Suppressor macrophage (primary cell): ENCODE measurements at regions not wholly inside any gene's neighbourhood (a gene's known extent, or its start where the extent isn't known, plus 50 kb on each side); places are given as distances from the start of the nearest gene placed in this dataset.
A peak's percentile ranks its signal among the peaks of the same experiment; 100 is the strongest.
"Not testable (repeated sequence)": the region's sequence is repeated elsewhere in the genome, so short reads cannot be mapped to it uniquely, and the experiment has no call there.

Experiments used
- DNase-seq, 4 experiments: peaks; one replicate each; pipeline ENCODE4 v3.0.0-alpha.2; 2020 to 2022

DNA sequence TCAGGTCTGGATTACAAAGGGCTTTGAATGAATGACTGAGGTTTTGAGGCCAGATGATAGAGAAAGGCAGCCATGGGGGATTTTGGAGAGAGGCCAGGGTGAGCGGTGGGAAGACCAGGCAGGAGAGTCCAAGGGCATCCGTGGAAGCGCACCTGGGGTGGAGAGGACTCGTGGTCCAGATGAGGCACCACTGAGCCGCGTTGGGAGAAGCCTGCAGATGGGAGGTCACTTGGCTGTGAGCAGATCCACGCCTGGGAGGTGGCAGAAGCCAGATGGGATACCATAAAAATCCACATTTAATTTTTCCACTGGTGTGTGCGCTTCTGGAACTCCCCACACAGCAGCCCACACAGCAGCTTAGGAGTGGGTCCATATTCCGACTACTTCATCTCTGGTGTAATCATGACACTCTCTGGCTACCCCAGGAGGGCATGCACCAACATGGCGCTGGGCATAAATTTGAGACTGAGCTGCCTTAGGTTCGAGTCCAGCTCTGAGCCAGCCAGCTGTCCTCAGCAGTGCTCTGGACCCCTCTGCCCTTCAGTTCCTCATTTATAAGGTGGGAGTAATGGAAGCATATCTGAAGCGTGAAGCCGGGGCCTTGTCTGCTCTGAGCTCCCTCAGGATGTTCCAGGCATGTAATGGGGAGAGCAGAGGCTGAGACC, 90.2 kb upstream of the FAM20C start:
- no peak for DNase-seq

DNA sequence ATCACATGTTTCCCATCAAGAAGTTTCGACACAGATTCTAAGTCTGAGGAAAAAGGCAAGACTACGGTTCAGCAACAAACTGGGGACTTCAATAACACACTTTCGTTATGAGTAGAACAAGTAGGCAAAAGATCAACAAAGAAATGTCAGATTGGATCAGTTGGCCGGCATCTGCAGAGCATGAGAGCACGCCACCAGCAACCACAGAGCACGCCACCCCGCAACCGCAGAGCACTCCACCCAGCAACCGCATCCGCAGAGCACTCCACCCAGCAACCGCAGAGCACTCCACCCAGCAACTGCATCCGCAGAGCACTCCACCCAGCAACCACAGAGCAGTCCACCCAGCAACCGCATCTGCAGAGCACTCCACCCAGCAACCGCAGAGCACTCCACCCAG, 89.7 kb upstream of the FAM20C start:
- peak in 2 of 4 experiments; percentile 19 to 27 for DNase-seq

DNA sequence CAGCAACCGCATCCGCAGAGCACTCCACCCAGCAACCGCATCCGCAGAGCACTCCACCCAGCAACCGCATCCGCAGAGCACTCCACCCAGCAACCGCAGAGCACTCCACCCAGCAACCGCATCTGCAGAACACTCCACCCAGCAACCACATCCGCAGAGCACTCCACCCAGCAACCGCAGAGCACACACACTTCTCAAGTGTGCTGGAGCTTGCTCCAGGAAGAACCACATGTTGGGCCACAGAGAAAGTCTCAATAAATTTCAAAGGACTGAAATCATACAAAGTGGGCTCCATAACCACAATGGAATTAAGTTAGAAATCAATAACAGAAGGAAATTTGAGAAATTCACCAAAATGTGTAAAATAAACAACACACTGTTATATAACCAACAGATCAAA, 88.4 kb upstream of the FAM20C start:
- not testable (repeated sequence) for DNase-seq

DNA sequence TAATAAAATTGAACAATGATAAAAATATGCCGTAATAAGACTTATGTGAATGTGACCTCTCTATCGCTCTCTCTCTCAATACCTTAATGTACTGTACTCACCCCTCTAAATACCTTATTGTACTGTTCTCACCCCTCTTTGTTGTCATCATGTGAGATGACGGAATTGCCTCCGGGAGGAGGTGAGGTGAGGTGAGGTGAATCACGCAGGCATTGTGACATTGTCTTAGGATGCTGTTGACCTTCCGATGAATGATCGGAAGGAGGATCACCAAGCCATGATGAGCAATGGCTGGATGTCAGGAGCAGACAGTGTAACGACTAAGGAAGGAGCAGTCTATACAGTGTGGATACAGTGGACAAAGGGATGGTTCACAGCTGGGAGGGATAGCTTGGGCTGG, 87.4 kb upstream of the FAM20C start:
- no peak for DNase-seq

DNA sequence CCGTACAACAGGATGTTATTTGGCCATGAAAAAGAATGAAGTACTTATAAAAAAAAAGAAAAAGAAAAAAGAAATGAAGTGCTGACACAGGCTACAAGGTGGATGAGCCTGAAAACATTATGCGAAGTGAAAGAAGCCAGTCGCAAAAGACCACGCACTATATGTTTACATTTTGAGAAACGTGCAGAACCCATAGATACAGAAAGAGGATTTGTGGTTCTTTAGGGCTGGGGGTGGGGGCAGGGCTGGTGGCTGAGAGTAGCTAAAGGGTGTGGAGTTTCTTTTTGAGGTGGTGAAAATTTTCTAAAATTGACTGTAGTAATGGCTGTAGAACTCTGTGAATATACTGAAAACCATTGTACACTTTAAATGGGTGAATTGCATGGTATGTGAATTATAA, 86.0 kb upstream of the FAM20C start:
- no peak for DNase-seq

DNA sequence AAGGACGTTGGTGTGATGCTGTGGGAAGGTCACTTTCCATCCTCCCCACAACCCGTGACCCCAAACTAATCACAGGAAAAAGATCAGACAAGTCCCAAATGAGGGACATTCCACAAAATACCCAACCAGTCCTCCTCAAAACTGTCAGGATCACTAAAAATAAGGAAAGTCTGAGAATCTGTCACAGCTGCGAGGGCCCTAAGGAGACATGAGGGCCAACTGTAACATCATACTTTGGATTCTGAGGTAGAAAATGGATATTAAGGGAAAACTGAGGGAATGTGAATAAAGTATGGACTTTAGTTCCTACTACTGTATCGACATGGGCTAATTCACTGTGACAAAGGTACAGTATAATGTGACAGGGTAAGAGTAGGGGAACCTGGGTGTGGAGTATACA, 85.1 kb upstream of the FAM20C start:
- no peak for DNase-seq

DNA sequence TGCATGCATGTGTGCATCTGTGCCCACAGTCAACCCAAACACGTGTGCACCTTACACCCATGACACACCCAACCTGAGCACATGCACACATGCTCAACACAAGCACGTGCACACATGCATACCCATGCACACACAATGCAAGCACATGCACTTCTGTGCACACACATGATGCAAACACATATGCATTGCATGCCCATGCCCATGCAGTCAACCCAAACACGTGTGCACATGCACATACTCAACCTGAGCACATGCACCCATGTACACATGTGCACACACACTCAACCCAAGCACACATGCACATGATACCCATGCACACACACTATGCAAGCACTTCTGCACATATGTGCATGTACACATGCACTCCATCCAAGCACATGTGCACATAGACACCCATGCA, 84.5 kb upstream of the FAM20C start:
- DNase-seq: no peak

DNA sequence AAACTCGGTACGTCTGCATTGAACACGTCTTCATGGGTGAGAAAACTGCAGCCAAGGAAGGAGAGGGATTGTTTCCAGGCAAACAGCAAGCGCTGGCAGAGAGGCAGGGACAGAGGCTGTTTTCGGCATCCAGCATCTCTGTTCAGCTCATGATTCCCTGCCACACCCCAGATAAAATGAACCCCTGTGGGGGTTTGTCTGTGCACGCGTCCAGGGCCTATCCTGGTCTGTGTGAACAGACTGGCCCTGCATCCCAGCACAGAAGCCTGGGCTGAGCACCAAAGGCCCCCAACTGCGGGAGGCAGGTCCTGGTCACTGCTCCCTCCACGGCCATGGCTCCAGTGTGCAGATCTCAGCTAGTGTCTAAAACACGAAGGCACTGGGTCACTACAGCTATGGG, 83.3 kb upstream of the FAM20C start:
- no peak for DNase-seq

DNA sequence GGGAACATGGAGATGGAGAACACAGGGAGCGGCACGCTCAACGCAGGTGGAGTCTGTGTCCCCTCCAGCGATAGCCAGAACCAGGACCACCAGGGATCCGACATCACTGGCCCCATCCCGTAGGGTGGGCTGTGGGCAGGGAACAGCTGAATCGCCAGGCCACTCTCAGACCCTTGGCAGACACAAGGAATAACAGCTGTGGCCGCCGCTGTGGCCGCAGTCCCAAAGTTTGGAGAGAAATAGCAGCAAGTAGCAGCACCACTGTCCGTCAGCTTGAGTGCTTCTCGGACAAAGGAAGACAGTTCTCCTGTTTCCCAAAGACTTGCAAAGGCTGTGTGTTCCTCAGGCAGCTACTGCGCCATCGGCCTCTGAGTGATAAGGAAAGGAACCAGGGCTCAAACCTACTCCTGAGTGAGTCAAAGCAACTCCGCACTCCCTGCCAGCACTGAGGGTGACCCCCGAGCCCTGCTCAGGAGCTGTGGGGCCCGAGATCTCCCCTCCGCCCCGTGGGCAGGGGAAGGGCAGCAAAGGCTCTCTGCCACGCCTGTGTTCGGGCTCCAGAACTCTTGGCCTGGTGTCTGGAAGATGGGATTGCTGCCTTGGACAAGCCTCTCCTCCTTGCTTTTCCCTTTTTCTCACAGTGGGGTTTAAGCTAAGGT, 82.3 kb upstream of the FAM20C start:
- DNase-seq: no peak

DNA sequence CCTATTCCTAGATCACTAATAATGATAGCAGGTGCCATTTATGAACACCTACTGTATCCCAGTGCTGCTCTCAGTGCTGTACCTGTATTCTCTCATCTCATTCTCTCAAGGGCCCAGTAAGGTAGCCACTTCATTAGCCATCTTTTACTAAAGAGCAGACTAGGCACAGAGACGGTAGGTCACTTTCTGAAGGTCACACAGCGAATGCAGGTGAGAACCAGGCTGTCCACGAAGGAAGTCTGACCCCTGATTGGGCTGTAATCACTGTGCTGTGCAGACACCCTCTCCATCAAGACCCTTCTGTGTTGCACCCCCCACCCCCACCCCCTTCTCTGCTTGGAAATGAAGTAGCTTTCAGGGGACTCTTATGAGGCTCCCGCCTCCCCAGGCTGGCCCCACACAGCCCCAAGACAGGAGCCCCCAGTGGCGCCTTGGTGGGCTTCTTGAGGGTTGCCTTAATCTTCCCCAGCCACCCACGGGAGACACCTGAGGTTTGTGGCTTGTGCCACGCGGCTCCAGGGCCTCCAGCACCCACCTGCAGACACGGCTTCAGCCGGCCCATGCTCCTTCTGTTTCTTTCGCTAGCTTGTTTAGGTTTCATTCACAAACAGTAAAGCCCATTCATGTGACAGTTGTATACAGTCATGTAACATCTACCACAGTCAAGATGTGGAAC, 81.7 kb upstream of the FAM20C start:
- DNase-seq: no peak

DNA sequence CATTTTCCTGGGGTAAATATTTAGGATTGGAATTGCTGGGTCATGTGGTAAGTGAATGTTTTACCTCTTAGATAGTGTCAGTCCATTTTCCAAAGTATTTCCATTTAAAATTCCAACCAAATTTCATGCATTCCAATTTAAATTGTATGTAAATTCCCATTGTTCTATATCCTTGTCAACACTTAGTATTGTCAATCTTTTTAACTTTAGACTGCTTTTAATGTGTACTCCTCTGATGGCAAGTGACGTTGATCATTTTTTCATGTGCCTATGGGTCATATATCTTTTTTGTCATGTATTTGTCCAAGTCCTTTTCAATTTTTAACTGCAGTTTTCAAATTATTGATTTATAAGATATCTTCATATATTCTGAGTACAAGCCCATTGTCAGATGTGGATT, 80.8 kb upstream of the FAM20C start:
- no peak for DNase-seq

DNA sequence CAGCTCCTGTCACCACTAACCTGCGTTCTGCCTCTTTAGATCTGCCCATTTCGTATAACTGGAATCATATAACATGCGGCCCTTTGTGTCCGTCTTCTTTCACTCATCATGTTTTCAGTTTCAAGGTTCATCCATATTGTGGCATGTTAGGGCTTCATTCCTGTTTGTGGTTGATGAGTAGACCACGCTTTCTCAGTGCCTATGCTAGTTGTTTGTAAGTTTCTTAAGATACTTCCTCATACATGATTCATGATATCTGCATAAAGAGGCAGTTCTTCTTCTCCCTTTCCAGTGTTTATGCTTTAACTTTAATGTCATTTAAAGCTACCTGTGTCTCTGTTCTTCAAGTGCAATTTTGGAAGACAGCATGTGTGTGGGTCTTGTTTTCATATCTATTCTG, 79.5 kb upstream of the FAM20C start:
- DNase-seq: peak; percentile 62 to 89 (median 76)

DNA sequence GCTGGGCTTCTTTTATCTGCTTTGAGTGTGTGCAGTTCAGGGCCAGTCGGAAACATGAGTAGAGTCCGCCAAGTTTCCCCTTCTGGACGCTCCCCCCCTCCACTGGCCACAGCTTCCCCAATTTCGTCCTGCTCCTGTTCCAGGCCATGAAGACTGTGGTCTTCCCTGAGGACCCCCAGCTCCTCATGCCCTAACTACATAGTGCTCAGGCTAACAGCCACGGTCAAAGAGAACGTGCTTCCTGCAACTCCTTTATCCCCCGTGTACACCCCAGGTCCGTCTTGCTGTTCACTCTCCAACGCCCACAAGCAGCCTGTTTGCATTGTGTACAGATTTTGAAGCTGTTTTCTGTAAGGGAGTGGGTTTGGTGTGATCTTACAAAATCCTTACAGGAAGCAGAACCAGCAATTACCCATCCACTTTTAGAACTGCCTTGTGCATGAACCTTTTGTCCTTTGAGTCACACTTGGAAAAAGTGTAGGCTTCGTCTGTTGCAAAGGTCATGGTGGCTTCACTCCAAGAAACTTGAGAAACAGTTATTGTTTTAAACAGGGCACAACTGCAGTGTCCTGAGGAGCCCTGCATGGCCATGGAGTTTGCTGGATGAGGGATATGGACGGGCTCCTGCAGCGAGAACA, 77.0 kb upstream of the FAM20C start:
- DNase-seq: peak; percentile 84 to 97 (median 90)

DNA sequence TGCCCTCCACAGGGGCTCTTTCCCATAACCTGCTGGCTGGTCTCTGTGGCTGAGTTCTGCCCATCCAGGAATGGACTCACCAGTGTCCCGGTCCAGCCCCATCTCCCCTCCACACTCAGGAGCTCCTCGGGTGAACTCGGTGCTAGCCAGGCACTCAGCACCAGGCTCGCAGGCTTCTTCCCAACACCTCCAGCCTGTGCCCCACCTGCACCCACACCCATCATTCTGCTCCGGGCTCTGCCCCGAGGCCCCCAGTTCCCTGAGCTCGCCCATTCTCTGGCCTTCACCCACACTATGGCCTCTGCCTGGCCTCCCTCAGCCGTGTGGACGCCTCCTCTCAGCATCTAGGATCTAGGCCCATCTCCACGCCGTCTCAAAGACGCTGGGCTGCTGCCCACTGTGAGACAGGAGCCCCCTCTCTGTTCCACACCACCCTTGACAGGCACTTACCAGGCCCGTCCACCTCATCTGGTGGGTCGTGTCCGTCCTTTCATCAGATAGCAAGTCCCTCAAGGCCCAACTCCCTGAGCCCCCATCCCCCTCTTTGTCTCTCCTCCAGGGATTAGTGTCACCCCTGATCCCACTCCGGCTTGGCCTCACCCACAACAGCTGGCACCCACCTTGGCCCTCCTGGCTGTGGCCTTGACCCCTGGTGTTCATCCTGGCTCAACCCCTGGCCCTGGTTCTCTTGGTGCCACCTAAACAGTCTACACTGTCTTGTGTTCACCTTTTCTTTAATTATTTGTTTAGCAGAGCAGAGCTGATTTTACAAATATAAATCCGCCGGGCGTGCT, 76.0 kb upstream of the FAM20C start:
- DNase-seq: no peak

DNA sequence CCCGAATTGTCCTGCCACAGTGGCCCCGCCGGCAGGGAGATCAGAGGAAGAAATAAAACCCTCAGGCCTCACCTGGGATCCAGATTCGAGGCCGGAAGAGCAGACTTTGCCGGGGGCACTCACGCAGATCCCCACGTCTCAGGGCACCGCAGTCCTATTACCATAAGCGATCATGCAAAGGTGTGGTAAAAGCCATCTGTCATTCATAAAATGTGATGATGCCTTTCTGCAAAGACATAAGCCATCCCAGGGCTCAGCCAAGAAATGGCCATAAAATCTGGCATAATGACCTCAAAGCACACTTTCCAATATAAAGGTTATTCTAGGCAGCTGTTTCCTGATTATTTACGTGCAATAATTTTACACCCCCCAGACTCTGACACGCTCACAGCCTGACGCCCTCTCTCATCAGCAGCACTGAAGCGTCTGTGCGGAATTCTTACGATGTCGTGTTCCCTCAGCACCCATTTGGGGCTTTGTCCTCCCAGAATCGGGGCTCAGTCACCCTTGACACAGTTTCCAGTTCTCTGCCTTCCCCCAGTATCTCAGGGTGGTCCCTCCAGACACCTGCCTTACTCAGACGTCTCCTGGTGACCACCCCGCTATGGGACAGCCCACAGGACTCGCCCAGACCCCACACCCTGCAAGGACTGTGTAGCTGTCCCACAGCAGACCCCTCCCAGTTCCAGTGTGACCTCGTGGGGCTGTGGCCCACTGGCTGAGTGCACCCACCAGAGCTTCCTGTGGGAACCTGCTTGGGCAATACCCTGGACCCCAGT, 74.3 kb upstream of the FAM20C start:
- DNase-seq: peak in 1 of 4 experiments; percentile 19

DNA sequence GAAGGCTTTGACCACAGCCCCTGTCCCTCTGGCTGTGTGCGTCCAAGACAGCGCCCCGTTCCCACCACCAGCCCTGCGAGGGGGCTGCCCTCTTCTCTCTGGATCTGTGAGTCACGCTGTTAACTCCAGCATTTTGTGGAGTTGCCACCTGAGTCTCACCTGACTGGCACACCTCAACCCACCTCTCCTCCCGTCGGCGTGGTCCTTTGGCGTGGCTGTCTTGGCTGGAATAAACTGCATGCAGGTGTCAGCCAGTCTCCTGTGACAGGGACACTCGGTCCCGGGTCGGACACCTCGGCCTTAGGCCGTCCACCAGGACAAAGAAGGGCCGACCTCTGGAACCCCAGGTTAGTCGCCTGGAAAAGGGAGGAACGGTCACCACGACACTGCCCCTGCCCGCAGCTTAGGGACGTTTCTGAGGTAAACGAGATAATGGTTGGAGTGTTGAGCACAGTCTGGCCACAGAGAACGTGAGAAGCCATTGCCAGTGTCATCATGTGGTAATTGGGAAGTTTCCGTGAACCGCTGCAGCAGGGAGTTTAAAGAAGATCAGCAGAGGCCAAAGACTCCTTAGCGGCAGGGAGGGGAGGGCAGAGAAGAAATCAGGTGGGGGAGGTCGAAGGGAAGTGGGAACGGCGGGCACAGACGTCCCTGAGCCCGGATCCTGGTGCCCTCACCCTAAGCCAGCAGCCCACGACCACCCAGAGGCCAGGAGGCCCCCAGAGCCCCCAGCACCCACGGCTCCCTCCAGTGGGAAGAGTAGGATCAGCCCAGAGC, 73.6 kb upstream of the FAM20C start:
- peak; percentile 81 to 90 (median 88) for DNase-seq

DNA sequence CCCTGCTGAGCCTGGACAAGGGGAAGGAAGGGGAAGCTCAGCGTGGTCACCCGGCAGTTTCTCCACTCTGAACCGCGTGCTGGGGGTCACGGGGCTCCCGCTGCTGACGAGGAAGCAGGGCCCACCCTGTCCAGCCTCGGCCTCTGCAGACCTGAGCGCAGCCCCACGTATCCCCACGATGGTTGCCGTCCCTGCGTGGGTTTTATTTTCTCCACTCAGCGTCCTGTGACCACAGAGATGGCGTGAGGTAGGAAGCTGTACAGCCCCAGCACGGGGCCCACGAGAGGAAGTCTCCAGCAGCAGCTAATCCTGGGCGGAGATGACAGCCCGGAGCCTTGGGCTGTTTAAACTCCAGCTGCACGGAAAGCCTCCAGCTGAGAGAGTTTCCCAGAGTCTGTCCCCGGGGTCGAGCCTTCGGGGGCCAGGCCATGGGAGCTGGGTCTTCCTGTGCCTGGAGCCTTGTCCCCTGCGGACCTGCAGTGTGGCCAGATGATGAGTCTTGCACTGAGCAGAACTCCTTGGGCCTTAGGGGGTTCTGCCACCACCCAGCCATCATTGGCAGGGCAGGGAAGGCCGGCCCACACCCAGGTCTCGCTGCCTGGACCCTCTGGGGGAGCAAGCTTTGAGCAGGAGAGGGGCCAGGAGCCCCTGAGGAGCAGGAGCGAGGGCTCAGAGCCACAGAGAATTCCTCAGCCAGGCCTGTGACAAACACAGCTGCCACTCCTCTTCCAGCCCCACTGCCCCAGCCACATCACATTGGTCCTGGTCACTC, 72.8 kb upstream of the FAM20C start:
- peak; percentile 93 to 98 (median 96) for DNase-seq

DNA sequence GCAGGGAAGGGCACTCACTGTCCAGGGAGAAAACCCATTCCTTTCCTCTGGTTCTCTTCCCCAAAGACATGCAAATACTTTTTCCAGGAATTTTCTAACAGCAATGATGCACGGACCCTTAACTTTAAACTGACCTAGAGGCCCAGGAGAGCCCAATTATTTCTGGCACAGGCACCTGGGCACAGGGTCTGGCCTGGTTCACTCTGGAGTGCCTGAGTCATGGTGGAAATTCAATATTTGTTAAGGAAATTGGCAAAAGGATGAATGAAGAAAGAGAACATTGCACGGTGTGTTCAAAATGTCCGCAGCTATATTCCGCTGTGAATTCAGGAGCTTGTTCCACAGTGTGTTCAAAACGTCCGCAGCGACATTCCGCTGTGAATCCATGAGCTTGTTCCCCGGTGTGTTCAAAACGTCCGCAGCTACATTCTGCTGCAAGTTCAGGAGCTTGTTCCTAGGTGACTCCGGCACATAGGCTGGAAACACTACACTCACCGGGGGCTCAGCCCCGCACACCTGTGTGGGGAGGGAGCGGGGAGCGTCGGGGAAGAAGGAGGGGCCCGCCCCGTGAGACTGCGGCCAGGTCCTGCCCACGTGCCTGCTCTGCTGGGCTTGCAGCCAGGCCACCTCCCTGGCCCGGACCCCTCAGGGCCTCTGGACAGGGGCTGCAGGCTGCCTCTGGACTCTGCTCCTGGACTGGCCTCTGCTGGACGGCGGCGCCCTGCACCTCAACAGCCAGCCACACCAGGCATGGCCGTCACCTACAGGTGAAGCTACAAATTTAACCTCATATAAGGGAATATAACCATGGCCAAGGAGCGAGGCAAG, 72.0 kb upstream of the FAM20C start:
- DNase-seq: no peak
